ENCODE measurements at regions not wholly inside any gene's neighbourhood (a gene's known extent, or its start where the extent isn't known, plus 50 kb on each side); places are given as distances from the start of the nearest gene placed in this dataset.
"Not testable (repeated sequence)": the region's sequence is repeated elsewhere in the genome, so short reads cannot be mapped to it uniquely, and the experiment has no call there.

DNA sequence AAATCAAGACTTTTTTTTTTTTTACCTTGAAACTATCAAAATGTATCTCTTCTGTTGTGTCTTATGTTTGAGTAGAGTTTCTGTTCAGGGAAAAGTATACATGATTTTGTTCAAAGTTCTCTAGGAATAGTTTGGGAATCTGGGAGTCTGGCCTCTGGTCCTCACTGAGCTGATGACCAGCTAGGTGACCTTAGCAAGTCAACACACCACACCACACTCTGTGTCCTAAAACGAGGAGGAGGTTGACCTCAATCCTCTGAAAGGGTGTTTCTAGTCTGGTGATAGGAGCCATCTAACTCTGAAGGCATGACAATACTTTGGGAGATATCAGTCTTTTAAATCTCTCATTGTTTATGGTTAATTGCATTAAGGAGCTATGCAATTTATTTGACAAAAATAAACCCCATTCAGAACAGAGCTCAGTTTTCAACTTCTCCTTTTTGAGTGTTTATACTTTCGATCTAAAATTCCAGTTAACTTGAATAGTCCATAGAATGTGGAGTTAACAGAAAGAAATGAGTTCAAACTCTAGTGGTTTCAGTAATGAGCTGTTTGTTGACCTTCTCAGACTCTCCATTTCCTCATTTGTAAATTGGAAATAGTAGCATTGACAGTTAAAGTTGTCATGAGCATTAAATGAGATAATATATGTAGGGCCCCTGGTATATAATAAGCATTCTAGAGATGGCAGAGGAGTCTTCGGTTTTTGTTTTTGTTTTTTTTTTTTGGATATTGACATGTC lies 112.2 kb upstream of the LRRN1 start:
- no peak for DNase-seq

DNA sequence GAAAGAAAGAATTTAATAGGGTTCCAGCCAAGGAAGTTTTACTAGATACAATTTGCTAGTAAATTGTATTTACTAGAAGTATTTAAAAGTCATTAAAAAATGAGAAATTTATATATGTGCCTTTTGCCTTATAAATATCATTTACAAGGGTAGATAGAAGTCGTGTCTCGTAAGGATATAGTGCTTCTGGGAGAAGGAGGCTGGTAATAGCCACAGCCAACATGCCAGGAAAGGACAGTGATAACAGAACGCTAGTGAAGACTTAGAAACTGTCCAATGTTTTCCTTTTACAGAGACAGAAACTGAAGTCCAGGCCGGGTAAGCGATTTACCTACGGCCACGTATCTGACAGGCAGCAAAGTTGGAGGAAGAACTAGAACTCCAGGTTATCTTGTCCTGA lies 113.5 kb upstream of the LRRN1 start:
- no peak for DNase-seq

DNA sequence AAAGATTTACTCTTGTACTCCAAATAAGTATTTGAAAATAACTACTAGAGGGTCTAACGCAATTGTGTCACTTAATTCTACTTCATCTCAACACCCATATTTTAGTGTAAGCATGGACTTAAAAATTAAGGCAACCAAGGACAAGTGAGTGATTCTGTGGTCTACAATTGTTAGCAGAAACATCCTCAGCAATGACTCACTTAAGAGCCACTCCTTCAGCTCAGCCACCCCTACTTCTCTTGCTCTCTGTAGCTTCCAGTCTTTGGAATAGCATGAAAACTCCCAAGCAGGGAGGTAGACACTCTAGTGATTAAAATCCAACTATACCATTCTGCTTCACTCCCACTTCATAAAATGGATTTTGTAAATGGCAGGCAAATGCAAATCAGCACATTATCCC lies 116.0 kb upstream of the LRRN1 start:
- no peak for DNase-seq

DNA sequence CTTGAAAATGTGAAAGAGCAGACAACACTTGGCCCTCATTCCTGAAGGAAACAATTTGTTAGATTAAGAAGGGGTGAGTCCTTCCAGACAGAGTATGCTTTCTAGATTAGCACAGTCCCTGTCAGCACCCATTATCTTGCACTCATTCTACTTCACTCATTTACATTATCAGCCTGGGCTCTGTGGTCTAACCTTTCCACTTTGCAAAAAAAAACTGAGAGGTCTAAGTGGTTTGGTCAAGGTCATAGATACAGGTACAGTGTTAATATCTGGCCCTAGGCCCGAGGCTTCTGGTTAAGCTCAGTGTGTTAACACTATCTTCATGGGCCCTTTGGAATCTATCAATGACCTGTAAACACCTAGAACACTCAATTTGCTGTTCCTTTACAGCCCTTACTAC lies 123.4 kb upstream of the LRRN1 start:
- no peak for DNase-seq

DNA sequence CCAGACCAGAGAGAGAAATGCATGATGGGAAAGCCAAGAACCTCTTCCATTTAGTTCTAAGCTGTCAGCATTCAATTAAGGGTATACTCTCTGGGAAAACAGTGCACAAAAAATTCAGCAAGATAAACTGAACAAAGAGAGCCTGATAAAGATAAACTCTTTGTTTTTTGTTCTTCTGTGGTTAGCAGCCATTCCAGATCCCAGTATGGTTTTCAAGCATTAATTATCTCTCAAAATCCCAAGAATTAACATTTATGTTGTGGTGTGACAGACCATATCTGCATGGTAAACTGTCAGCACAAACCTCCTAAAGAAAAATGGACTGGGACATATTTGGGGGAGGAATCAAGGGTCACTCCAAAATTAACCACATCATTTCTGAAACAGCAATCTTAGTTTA lies 124.0 kb upstream of the LRRN1 start:
- no peak for DNase-seq

DNA sequence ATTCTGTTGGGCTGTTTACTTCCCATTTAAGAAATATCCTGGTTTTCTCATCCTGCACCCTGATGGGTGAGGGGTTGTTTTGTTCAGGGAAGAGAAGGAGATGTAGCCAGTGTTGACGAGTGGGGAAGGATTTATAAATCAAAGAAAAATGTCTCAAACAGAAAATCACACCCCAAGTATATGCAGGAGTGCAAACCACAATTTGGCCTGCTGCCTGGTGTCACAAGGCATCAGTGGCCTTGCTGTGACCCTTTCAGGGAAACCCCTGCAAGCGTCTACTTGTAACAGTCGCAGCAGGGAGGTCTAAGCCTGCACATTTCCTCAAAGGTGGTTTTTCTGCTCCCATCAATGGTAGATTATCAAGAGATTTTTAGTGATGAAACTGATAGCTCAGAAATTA lies 132.6 kb upstream of the LRRN1 start:
- no peak for DNase-seq

DNA sequence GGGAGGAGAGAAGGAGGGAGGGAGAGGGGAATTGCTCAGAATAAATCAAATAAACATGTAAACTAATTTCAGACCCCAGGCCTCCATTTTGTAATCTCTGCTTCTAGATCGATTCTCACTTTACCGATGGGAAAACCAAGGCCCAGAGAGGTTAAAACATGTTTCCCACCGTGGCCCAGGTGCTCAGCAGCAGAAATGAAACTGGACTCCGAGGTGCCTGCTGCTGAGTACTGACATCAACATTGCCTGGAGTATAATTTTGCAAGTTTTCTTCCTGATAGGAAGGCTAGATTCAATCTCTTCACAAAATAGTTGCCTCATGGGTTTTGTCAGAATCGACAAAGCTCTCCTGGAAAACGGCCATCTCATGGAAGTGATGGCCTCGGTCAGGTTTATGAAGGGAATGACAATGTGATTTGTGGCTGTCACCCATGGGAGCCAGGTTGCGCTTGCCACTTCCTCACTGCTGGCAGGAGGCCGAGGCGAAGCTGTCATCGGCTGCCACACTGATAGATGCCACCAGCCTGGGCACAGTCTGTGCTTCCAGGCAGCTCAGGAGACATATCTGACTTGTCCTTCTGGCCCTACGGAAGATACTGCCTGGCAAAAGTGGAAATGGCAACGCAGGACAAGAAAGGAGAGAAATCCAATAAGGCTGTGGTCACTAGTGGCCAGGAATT lies 133.1 kb upstream of the LRRN1 start:
- no peak for DNase-seq

DNA sequence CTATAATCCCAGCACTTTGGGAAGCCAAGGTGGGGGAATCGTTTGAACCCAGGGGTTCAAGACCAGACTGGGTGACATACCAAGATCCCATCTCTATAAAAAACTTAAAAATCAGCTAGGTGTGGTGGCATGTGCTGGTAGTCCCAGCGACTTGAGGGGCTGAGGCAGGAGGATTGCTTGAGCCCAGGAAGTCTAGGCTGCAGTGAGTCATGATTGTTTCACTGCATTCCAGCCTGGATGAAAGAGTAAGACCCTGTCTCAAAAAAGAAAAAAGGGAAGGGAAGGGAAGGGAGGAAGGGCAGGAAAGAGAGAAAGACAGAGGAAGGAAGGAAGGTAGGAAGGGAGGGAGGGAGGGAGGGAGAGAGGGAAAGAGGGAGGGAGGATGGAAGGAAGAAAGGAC lies 133.7 kb upstream of the LRRN1 start:
- DNase-seq: peak; percentile 83

DNA sequence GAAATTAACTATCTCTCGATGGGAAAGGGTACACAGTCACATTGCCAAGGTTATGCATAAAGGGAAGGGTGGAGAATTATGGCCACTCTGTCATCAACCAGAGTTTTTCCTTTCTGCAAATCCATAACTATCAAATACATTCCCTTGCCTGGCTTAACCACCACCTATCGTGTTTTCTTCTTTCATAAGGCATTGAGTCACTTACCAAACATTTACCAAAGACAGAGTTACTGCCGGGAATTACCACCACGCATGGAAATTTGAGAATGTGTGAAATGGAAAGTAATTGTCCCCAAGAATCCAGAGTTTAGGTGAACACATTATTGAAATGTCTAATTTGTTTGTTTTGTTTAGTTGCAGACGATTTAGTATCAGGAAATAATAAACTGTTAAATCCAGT lies 134.3 kb upstream of the LRRN1 start:
- DNase-seq: no peak

DNA sequence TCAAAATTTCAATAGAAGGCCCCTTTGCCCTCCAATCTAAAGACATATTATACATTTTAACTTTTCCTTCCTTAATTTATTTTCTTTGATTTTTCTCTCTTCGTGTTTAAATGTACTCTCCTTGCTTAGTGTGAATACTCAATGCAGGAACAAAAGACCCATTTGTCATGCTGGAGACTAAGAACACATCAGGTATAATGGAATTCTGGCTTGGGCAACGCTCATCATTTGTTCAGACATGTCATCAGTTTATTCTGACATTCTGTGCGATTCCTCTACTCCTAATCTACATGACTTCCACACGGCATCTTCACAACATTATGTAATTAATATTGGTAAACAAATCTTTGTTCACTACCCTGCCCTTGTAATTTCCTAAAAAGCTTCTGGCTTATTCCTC lies 136.6 kb upstream of the LRRN1 start:
- no peak for DNase-seq

DNA sequence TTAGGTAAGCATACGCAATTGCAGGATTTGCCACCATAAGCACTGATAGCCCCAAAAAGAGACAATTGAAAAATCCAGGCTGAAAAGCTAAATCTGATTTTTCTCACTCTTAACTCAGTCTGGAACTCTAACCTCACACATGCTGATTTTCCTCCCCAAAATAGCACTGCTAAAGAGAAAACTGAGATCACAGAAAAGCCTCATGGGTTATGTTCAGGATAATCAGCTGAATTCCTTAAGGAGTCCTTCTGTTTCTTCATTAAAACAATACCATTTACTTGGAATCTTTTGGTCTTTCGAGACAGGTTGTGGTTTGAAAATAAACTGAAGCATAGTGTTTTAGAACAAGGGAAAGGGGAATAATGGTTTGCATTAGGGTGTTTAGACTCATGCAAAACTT lies 144.3 kb upstream of the LRRN1 start:
- DNase-seq: no peak

DNA sequence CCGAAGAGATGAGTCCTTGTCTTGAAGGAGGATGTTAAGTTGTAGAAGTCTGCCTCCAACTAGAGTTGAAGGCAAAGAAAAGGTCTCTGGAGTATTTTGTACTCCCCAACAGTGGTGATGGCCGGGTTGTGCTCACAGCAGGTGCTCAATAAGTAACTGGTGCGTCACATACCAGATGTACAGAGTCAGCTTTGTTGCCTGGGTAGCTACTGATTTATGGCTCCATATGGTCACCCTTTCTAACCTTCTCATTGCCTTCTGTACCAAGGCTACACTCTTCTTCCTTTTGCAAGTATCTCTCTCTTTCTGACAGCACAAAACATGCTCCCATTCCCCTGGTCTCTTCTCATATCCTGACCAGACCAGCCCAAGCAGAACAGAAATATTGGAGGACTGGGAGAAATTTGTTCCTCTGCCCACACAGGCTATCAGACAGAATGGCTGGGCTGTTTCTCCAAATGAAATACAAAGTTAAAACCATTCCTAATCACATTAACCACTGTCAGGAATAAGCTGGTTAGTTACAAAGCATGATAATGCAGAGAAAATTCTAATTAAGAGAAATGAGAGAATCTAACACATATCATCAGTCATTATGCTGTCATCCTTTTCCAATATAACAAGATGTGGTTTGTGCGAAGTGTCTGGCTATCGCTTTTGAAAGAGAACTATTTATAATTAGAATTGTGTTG lies 150.1 kb upstream of the LRRN1 start:
- DNase-seq: no peak

DNA sequence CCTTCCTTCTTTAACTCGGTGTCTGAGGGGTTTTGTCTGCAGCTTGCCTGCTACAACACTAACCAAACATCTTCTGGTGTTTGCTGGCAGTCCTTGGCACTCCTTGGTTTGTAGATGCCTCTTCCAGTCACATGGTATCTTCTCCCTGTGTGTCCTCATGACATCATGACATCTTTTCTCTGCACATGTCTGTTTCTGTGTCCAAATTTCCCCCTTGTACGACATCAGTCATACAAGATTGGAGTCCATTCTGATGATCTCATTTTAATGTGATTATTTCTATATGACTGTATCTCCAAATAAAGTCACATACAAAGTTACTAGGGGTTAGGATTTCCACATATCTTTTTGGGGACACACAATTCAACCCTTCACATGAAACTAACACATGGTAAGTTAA lies 152.3 kb upstream of the LRRN1 start:
- no peak for DNase-seq

DNA sequence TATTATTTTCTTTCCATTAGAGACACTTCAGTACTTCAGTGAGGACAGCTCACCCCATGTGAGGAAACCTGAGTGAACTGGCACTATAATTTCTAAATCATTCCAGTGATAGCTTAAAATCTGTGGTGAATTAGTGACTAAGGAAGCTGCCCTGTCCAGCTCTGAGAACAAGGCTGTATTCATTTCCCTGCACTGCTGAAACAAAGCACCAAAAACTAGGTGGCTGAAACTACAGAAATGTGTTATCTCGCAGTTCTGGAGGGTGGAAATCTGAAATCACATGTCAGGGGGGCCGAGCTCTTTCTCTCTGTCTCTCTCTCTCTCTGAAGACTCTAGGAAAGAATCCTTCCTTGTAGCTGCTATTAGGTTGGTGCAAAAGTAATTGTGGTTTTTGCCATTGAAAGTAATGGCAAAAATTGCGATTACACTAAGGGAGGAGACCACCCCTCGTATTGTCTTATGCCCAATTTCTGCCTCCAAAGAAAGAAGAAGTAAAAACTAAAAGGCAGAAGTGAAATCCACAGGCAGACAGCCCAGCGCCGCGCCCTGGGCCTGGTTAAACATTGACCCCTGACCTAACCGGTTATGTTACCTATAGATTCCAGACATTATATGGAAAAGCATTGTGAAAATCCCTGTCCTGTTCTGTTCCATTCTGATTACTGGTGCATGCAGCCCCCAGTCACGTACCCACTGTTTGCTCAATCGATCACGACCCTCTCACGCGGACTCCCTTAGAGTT lies 153.0 kb upstream of the LRRN1 start:
- not testable (repeated sequence) for DNase-seq

DNA sequence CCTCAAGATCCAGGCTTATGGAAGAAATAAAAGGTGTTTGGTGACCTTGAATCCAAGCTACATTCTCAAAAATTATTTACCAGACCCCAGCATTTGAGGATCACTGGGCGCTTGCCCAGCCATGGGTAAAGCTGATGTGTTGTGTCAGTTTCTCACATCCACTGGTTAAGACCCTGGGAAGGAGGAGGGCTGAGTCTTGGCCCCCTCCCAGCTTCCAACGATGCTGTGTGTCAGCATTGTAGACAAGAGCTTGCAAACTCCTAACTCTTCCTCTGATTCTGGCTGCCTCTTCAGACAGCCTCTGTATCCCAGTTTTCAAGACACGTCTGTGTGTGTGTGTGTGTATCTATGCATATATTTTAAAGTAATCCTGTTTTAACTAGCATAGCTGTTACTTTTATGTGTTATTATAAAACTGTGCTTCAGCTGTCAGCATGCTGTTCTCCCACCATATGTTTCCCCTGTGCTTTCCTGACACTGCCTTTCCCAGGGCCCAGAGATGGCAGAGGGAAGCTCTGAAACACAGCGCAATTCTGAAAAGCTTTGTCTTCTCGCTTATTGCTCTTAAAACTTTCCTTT lies 157.3 kb upstream of the LRRN1 start:
- no peak for DNase-seq

DNA sequence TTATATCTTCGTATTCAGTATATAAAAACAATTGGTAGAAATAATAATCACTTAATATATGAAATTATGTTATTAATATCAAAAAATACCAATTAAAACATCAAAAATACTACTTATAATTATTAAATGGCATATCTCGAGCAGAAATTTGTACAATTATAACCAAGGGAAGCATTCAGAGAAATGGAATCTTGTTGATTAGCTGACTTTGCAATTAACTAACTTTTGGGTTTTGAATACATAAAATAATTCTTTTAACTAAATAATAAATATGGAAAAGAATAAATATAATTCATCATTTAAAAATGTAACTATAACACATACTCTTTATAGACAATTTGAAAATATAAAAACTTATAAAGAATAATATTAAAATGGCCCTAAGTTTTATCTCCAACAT lies 160.2 kb upstream of the LRRN1 start:
- DNase-seq: no peak

DNA sequence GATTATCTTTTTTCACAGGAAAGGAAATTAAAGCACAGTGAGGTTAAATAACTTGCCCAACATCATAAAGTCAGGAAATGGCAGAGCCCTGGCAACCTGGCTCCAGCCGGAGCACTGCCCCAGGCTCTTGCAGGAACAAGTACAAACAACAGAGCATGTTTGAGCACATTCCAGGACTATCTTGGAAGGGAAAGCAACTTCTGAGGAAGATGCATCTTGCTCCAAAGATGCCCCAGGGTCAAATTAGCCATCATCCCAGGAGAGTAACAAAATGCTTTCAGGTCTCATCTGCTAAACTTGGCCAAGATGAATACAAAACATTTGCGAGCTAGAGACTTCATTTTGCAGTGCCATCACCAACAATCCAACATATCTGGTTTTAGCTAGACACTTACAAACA lies 162.4 kb upstream of the LRRN1 start:
- peak; percentile 95 for DNase-seq

DNA sequence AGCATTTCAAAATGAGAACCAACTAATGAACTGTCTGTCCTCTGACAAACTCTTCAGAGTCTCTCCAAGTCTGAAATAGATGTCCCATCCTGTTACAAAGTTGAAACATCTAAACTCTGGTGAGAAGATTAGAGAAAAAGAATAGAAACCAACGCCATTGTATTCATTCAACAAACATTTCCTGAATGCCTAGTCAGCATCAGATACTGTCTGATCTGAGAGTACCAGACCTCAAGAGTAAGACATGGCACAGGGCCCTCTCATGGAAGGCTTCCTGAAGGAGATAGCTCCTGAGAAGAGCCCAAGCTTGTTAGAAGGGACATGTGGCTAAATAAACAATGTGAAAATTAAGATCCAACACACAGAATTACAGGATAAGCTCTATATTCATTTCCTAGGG lies 164.1 kb upstream of the LRRN1 start:
- no peak for DNase-seq

DNA sequence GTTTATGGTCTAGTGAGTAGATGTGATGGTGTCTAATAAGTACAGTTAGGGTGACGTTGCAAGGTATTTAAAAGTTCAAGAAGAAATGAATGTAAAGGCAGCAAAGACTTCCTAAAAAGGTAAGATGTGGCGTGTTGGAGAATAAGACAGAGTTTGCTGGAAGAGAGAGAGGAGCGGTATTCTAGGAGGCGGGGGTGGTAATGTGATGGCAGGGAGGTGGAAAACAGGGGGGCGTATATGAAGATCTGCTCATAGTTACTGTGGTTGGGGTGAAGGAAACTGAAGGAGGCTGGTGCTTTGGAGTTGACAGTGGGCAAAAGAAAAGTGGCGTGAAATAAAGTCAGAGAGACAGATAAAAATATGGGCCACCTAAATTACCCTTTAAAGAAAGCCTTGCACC lies 164.9 kb upstream of the LRRN1 start:
- DNase-seq: no peak

DNA sequence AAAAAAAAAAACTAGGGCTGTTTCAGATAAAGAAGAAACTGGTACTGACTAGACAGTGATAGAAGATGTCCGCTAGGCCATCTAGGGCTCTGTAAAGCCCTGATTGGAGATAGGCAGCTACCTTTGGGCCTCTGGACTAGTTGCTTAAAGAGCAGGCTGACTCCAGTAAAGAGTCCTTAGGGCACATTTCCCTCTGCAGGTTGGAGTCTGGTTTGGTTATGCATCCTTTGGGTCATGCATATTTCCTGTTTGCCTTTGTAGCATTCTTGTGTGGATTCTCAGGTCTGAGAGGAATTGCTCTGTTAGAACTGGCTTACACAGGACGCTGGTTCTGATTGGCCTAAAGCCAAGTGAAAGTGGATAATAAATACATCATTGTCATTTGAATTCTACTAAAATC lies 165.5 kb upstream of the LRRN1 start:
- DNase-seq: peak; percentile 67

DNA sequence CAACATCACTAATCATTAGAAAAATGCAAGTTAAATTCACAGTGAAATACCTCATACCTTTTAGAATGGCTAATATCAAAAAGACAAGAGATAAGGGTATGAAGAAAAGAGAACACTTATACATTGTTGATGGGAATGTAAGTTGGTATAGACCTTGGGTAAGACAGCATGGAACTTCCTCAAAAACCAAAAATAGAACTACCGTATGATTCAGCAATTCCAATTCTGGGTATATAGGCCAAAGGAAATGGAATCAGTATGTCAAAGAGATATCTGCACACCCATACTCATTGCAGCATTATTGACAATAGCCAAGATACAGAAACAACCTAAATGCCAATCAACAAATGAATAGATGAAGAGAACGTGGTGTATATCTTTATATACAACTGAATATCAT lies 166.8 kb upstream of the LRRN1 start:
- no peak for DNase-seq

DNA sequence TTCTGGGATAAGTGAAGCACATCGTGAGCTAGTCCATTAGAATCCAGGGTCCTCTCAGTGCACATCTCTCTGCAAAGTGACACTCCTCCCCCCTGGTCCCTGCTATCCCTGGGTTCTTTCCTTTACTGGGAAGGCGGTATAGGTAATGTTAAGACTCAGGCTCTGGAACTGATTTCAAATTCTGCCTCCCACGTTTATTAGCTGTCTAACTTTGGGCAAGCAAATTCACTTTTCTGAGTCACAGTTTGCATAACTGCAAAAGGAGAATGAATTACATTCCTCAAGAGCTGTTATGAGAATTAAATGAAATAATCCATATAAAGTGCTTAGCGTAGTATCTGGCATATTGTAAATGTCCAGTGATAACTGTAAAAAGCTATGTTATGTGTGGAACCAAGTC lies 168.1 kb upstream of the LRRN1 start:
- DNase-seq: no peak

DNA sequence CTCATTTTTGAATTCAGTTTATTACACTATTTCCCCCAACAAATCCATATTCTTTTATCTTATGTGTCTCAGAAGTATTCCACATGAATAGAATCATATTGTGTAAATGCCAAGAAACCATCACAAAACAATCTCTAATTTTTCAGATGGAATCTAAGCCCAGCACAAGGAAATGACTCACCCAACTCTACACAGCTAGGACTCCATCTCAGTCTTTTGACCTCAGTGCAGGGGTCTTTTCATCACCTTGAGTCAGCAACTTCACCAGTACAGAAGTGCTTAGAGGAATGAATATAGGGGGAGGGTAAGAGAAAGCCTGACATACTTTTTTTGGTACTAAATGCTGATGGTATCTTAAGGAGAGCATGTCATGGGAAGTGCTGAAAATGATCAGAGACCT lies 169.3 kb upstream of the LRRN1 start:
- no peak for DNase-seq
